A549 (cell line): ENCODE measurements at regions not wholly inside any gene's neighbourhood (a gene's known extent, or its start where the extent isn't known, plus 50 kb on each side); places are given as distances from the start of the nearest gene placed in this dataset.

Experiments
- EP300 ChIP-seq, 2 experiments: fragments of >200 bp; sonication (Bioruptor Twin); formaldehyde crosslinking; IDR thresholded peaks; 2 replicates in 1 of 2; 3 replicates in 1 of 2; pipeline ENCODE4 v1.6.1; 2016 to 2017
- JUN ChIP-seq, 2 experiments: fragments of >200 bp; sonication (Bioruptor Twin); formaldehyde crosslinking; IDR thresholded peaks; 2 replicates in 1 of 2; 3 replicates in 1 of 2; pipeline ENCODE4 v1.6.1; 2016 to 2017
- MAFK ChIP-seq: fragments of 450-650 bp; IDR thresholded peaks from 2 replicates; pipeline ENCODE4 v1.6.1; 2014; ENCODE audit not compliant: partially characterized antibody
- POLR2A ChIP-seq: IDR thresholded peaks from 2 replicates; pipeline ENCODE4 v1.6.1; 2012; ENCODE audit warnings: mild to moderate bottlenecking, low read length
- RCOR1 ChIP-seq: fragments of 150-350 bp; IDR thresholded peaks from 2 replicates; pipeline ENCODE4 v1.6.1; 2014; ENCODE audit warnings: antibody characterized with exemption, low read length, low read depth
- TF ChIP-seq, protein P1 (sequence below): fragments of 200-600 bp; sonication (generic); IDR thresholded peaks from 2 replicates; pipeline ENCODE4 v1.6.1; 2016; ENCODE audit warnings: antibody characterized with exemption, mild to moderate bottlenecking, moderate library complexity
- TF ChIP-seq, protein P2 (sequence below): fragments of >200 bp; sonication (Bioruptor Twin); formaldehyde crosslinking; IDR thresholded peaks from 3 replicates; pipeline ENCODE4 v1.5.1; 2016
- TF ChIP-seq, protein P3 (sequence below): fragments of 450-650 bp; IDR thresholded peaks from 2 replicates; pipeline ENCODE4 v1.6.1; 2014; ENCODE audit warnings: antibody characterized with exemption

DNA sequence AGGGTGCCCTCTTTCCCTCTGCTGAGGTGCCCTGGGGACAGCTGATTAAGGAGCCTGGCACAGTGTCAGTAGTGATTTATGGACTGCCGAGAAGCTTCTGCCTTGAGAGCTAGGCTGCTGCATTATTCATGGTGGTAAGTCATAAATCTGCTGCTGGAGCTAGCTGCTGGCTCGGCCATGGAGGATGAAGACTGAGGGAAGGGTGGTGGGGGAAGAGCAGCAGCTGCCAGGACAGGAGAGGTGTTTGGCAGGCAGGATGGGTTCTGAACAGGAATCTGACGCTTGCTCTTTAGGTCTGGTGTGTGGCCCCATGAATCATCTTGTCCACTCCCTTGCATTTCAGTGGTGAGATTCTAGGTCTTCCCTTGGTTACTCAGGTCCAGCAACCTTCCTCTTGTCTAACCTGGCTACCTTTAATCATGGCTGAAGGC is 296.3 kb downstream of the DYSF start:
- TF ChIP-seq, protein P1, sequence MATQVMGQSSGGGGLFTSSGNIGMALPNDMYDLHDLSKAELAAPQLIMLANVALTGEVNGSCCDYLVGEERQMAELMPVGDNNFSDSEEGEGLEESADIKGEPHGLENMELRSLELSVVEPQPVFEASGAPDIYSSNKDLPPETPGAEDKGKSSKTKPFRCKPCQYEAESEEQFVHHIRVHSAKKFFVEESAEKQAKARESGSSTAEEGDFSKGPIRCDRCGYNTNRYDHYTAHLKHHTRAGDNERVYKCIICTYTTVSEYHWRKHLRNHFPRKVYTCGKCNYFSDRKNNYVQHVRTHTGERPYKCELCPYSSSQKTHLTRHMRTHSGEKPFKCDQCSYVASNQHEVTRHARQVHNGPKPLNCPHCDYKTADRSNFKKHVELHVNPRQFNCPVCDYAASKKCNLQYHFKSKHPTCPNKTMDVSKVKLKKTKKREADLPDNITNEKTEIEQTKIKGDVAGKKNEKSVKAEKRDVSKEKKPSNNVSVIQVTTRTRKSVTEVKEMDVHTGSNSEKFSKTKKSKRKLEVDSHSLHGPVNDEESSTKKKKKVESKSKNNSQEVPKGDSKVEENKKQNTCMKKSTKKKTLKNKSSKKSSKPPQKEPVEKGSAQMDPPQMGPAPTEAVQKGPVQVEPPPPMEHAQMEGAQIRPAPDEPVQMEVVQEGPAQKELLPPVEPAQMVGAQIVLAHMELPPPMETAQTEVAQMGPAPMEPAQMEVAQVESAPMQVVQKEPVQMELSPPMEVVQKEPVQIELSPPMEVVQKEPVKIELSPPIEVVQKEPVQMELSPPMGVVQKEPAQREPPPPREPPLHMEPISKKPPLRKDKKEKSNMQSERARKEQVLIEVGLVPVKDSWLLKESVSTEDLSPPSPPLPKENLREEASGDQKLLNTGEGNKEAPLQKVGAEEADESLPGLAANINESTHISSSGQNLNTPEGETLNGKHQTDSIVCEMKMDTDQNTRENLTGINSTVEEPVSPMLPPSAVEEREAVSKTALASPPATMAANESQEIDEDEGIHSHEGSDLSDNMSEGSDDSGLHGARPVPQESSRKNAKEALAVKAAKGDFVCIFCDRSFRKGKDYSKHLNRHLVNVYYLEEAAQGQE, result no peak
- TF ChIP-seq, protein P2, sequence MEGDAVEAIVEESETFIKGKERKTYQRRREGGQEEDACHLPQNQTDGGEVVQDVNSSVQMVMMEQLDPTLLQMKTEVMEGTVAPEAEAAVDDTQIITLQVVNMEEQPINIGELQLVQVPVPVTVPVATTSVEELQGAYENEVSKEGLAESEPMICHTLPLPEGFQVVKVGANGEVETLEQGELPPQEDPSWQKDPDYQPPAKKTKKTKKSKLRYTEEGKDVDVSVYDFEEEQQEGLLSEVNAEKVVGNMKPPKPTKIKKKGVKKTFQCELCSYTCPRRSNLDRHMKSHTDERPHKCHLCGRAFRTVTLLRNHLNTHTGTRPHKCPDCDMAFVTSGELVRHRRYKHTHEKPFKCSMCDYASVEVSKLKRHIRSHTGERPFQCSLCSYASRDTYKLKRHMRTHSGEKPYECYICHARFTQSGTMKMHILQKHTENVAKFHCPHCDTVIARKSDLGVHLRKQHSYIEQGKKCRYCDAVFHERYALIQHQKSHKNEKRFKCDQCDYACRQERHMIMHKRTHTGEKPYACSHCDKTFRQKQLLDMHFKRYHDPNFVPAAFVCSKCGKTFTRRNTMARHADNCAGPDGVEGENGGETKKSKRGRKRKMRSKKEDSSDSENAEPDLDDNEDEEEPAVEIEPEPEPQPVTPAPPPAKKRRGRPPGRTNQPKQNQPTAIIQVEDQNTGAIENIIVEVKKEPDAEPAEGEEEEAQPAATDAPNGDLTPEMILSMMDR, result no peak
- TF ChIP-seq JUN (IDR thresholded peaks at IDR 0.05) (no peak), EP300 (IDR thresholded peaks at IDR 0.05) (no peak), RCOR1 (no peak), POLR2A (no peak), MAFK (no peak)
- TF ChIP-seq, protein P3, sequence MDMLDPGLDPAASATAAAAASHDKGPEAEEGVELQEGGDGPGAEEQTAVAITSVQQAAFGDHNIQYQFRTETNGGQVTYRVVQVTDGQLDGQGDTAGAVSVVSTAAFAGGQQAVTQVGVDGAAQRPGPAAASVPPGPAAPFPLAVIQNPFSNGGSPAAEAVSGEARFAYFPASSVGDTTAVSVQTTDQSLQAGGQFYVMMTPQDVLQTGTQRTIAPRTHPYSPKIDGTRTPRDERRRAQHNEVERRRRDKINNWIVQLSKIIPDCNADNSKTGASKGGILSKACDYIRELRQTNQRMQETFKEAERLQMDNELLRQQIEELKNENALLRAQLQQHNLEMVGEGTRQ, result no peak
